H1 (cell line): ENCODE measurements at regions not wholly inside any gene's neighbourhood (a gene's known extent, or its start where the extent isn't known, plus 50 kb on each side); places are given as distances from the start of the nearest gene placed in this dataset.

Experiments
- MAFK ChIP-seq: IDR thresholded peaks from 2 replicates; pipeline ENCODE4 v1.6.1; 2012; ENCODE audit warnings: low read depth, mild to moderate bottlenecking, improper control_type of control experiment, low read length
- RBBP5 ChIP-seq: IDR thresholded peaks from 2 replicates; pipeline ENCODE4 v1.7.1; 2012; ENCODE audit warnings: low read depth, mild to moderate bottlenecking, inconsistent platforms, low read length, moderate library complexity, borderline replicate concordance

DNA sequence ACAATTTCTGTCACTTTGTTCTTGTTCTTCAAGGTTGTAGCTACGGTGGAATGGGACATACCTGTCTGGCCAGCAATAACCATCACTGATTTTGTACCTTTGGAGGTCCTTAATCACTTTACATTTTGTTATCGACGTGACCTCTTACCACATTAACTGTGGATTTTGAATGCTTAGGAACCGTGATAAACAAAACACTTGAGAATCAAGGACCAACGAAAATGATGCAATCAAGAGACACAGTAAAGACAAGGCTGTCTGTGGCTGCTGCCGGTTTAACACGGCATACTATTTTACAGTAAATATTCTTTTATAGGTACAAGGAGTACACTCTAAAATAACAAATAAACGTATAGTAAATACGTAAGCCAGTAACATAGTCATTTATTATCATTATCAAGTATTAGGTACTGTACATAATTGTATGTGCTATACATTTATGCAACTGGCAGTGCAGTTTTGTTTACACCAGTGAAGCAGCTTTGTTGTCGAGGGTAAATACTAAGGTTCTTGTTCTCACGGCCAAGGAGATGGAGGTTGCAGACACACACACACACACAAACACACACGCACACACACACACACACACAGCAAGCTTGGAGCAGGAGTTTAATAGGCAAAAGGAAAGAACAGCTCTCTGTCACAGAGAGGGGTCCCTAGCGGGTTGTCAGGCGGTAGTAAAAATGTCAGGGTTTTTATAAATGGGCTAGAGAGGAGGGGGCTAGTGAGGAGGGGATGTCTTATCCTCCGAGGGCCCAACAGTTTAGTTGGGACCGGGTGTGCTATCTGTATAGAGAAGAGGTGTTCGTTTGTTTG is 194.7 kb upstream of the CXorf51B start (continued):
- TF ChIP-seq MAFK = no peak
- TF ChIP-seq RBBP5 = no peak
